ENCODE measurements at regions not wholly inside any gene's neighbourhood (a gene's known extent, or its start where the extent isn't known, plus 50 kb on each side); places are given as distances from the start of the nearest gene placed in this dataset.

GRCh38 chr1:94617957-94618739, 76.6 kb upstream of the F3 start:
- H3K4me1 Mint-ChIP-seq = no peaks in the 10 kb centered on the region
- H3K27ac Mint-ChIP-seq = no peak overlapping the region
- H3K27me3 Mint-ChIP-seq = peaks cover 10% of the 10 kb centered on the region
- no peak overlapping the region for H3K4me3 Mint-ChIP-seq
- no peaks in the 10 kb centered on the region for H3K36me3 Mint-ChIP-seq
- peaks cover 7% of the 10 kb centered on the region for H3K9me3 Mint-ChIP-seq
- DNase-seq = no peak

- Mint-ChIP-seq H3K9me3 (peaks cover 7% of the 10 kb centered on the region), H3K4me3 (no peak overlapping the region), H3K4me1 (no peaks in the 10 kb centered on the region), H3K27me3 (peaks cover 10% of the 10 kb centered on the region), H3K36me3 (no peaks in the 10 kb centered on the region), H3K27ac (no peak overlapping the region)
- no peak for DNase-seq
These were observed 75.7 kb upstream of the F3 start for GRCh38 chr1:94617134-94617805.

- peaks cover 7% of the 10 kb centered on the region for H3K9me3 Mint-ChIP-seq
- H3K4me3 Mint-ChIP-seq = no peak overlapping the region
- H3K27ac Mint-ChIP-seq = no peak overlapping the region
- peaks cover 10% of the 10 kb centered on the region for H3K27me3 Mint-ChIP-seq
- no peaks in the 10 kb centered on the region for H3K36me3 Mint-ChIP-seq
- no peaks in the 10 kb centered on the region for H3K4me1 Mint-ChIP-seq
- DNase-seq = no peak
These were observed 74.9 kb upstream of the F3 start for GRCh38 chr1:94616506-94616905.

- peaks cover 7% of the 10 kb centered on the region for H3K9me3 Mint-ChIP-seq
- no peak for DNase-seq
- H3K4me1 Mint-ChIP-seq = no peaks in the 10 kb centered on the region
- no peaks in the 10 kb centered on the region for H3K36me3 Mint-ChIP-seq
- no peak overlapping the region for H3K27ac Mint-ChIP-seq
- H3K27me3 Mint-ChIP-seq = peaks cover 10% of the 10 kb centered on the region
- H3K4me3 Mint-ChIP-seq = no peak overlapping the region
These were observed 73.4 kb upstream of the F3 start for GRCh38 chr1:94614996-94615395.

GRCh38 chr1:94614168-94614815, 72.7 kb upstream of the F3 start:
- Mint-ChIP-seq H3K27me3 (peaks cover 10% of the 10 kb centered on the region), H3K36me3 (no peaks in the 10 kb centered on the region), H3K4me3 (no peak overlapping the region), H3K4me1 (no peaks in the 10 kb centered on the region), H3K9me3 (peaks cover 7% of the 10 kb centered on the region), H3K27ac (no peak overlapping the region)
- DNase-seq = no peak

GRCh38 chr1:94612525-94613204, 71.1 kb upstream of the F3 start:
- DNase-seq = no peak
- Mint-ChIP-seq H3K4me3 (no peak overlapping the region), H3K36me3 (no peaks in the 10 kb centered on the region), H3K27ac (no peak overlapping the region), H3K27me3 (peaks cover 4% of the 10 kb centered on the region), H3K9me3 (no peaks in the 10 kb centered on the region), H3K4me1 (no peaks in the 10 kb centered on the region)

- no peak for DNase-seq
- no peaks in the 10 kb centered on the region for H3K9me3 Mint-ChIP-seq
- no peak overlapping the region for H3K27ac Mint-ChIP-seq
- no peaks in the 10 kb centered on the region for H3K36me3 Mint-ChIP-seq
- no peak overlapping the region for H3K4me3 Mint-ChIP-seq
- no peaks in the 10 kb centered on the region for H3K4me1 Mint-ChIP-seq
- peaks cover 4% of the 10 kb centered on the region for H3K27me3 Mint-ChIP-seq
These were observed 70.3 kb upstream of the F3 start for GRCh38 chr1:94611681-94612475.

- Mint-ChIP-seq H3K36me3 (no peaks in the 10 kb centered on the region), H3K27ac (peak overlapping the region; percentile 21), H3K4me1 (no peaks in the 10 kb centered on the region), H3K4me3 (no peak overlapping the region), H3K9me3 (no peaks in the 10 kb centered on the region), H3K27me3 (no peaks in the 10 kb centered on the region)
- no peak for DNase-seq
These were observed 68.1 kb upstream of the F3 start for GRCh38 chr1:94609619-94610018.

- H3K27me3 Mint-ChIP-seq = peaks cover under 1% of the 10 kb centered on the region
- DNase-seq = no peak
- no peaks in the 10 kb centered on the region for H3K4me1 Mint-ChIP-seq
- H3K27ac Mint-ChIP-seq = no peak overlapping the region
- no peaks in the 10 kb centered on the region for H3K9me3 Mint-ChIP-seq
- H3K4me3 Mint-ChIP-seq = no peak overlapping the region
- no peaks in the 10 kb centered on the region for H3K36me3 Mint-ChIP-seq
These were observed 67.4 kb upstream of the F3 start for GRCh38 chr1:94608852-94609530.

GRCh38 chr1:94608142-94608851, 66.7 kb upstream of the F3 start:
- Mint-ChIP-seq H3K36me3 (no peaks in the 10 kb centered on the region), H3K27me3 (peaks cover 7% of the 10 kb centered on the region), H3K4me3 (no peak overlapping the region), H3K27ac (no peak overlapping the region), H3K4me1 (no peaks in the 10 kb centered on the region), H3K9me3 (no peaks in the 10 kb centered on the region)
- DNase-seq = no peak

GRCh38 chr1:94607398-94607797, 65.8 kb upstream of the F3 start:
- DNase-seq = no peak
- no peak overlapping the region for H3K27ac Mint-ChIP-seq
- peaks cover 11% of the 10 kb centered on the region for H3K27me3 Mint-ChIP-seq
- H3K9me3 Mint-ChIP-seq = no peaks in the 10 kb centered on the region
- peaks cover under 1% of the 10 kb centered on the region for H3K4me1 Mint-ChIP-seq
- no peak overlapping the region for H3K4me3 Mint-ChIP-seq
- H3K36me3 Mint-ChIP-seq = no peaks in the 10 kb centered on the region

GRCh38 chr1:94606471-94606870, 64.9 kb upstream of the F3 start:
- no peaks in the 10 kb centered on the region for H3K36me3 Mint-ChIP-seq
- H3K27ac Mint-ChIP-seq = no peak overlapping the region
- H3K9me3 Mint-ChIP-seq = no peaks in the 10 kb centered on the region
- peaks cover 4% of the 10 kb centered on the region for H3K4me1 Mint-ChIP-seq
- H3K27me3 Mint-ChIP-seq = peaks cover 12% of the 10 kb centered on the region
- DNase-seq = no peak
- H3K4me3 Mint-ChIP-seq = no peak overlapping the region

- Mint-ChIP-seq H3K27me3 (peaks cover 23% of the 10 kb centered on the region), H3K4me1 (peaks cover 4% of the 10 kb centered on the region), H3K36me3 (no peaks in the 10 kb centered on the region), H3K4me3 (no peak overlapping the region), H3K27ac (no peak overlapping the region), H3K9me3 (no peaks in the 10 kb centered on the region)
- no peak for DNase-seq
These were observed 62.1 kb upstream of the F3 start for GRCh38 chr1:94603663-94604062.
